HCT116 (cell line): ENCODE measurements at regions not wholly inside any gene's neighbourhood (a gene's known extent, or its start where the extent isn't known, plus 50 kb on each side); places are given as distances from the start of the nearest gene placed in this dataset.

Experiments used
- CTCF ChIP-seq, 3 experiments: fragments of 200-600 bp in 1 of 3; sonication (generic) in 1 of 3; IDR thresholded peaks in 2 of 3; conservative IDR thresholded peaks in 1 of 3; 2 replicates each; pipeline ENCODE4 v1.5.1; 2012 to 2017; ENCODE audit warnings: low read depth in 2 of 3, low read length in 2 of 3, antibody characterized with exemption in 1 of 3, borderline replicate concordance in 1 of 3, control low read depth in 1 of 3, mild to moderate bottlenecking in 1 of 3, mixed read lengths in 1 of 3, mixed run types in 1 of 3, moderate library complexity in 1 of 3; ENCODE audit not compliant: insufficient read depth in 1 of 3
- EZH2 ChIP-seq: fragments of 200-600 bp; sonication (generic); IDR thresholded peaks from 2 replicates; pipeline ENCODE4 v1.6.1; 2017; ENCODE audit warnings: antibody characterized with exemption, mixed run types
- EZH2phosphoT487 ChIP-seq: fragments of 200-600 bp; IDR thresholded peaks from 2 replicates; pipeline ENCODE4 v1.6.1; 2018; ENCODE audit warnings: antibody characterized with exemption, borderline replicate concordance
- FOSL1 ChIP-seq: IDR thresholded peaks from 2 replicates; pipeline ENCODE4 v1.6.1; 2012; ENCODE audit warnings: low read depth
- JUND ChIP-seq: IDR thresholded peaks from 2 replicates; pipeline ENCODE4 v1.6.1; 2012
- POLR2A ChIP-seq: IDR thresholded peaks from 2 replicates; pipeline ENCODE4 v1.7.0; 2011; ENCODE audit warnings: borderline replicate concordance; ENCODE audit not compliant: insufficient read depth, insufficient read length; ENCODE audit errors: extremely low read depth
- POLR2AphosphoS5 ChIP-seq: IDR thresholded peaks from 2 replicates; pipeline ENCODE4 v1.6.1; 2011; ENCODE audit warnings: mild to moderate bottlenecking, low read depth, low read length, moderate library complexity
- REST ChIP-seq: IDR thresholded peaks from 2 replicates; pipeline ENCODE4 v1.6.1; 2012; ENCODE audit warnings: low read depth
- SP1 ChIP-seq: IDR thresholded peaks from 2 replicates; pipeline ENCODE4 v1.6.1; 2012; ENCODE audit warnings: low read depth
- SRF ChIP-seq: IDR thresholded peaks from 2 replicates; pipeline ENCODE4 v1.6.1; 2012; ENCODE audit warnings: low read depth
- YY1 ChIP-seq: IDR thresholded peaks from 2 replicates; pipeline ENCODE4 v1.6.1; 2011; ENCODE audit warnings: low read length, low read depth, moderate library complexity, mild to moderate bottlenecking; ENCODE audit not compliant: insufficient replicate concordance; ENCODE audit errors: extremely low read depth
- ZBTB33 ChIP-seq: IDR thresholded peaks from 2 replicates; pipeline ENCODE4 v1.6.1; 2011; ENCODE audit warnings: mild to moderate bottlenecking, low read length, moderate library complexity; ENCODE audit not compliant: insufficient replicate concordance; ENCODE audit errors: extremely low read depth
- TF ChIP-seq, protein P1 (sequence below): IDR thresholded peaks from 2 replicates; pipeline ENCODE4 v1.6.1; 2012
- TF ChIP-seq, protein P2 (sequence below): IDR thresholded peaks from 2 replicates; pipeline ENCODE4 v1.6.1; 2012

GRCh38 chr6:3651698-3652229 lies 99.7 kb downstream of the PXDC1 start:
- TF ChIP-seq POLR2A (no peak), CTCF (IDR thresholded peaks at IDR 0.05 in 2 of 3, conservative IDR thresholded peaks at IDR 0.05 in 1 of 3; ENCODE audit: borderline replicate concordance in 1 of 3, insufficient read depth in 1 of 3, low read depth in 2 of 3, low read length in 2 of 3) (no peak), EZH2phosphoT487 (no peak), EZH2 (no peak), REST (no peak), SP1 (no peak), YY1 (no peak), FOSL1 (no peak), POLR2AphosphoS5 (no peak), JUND (no peak), ZBTB33 (no peak), SRF (no peak)
- TF ChIP-seq, protein P1, sequence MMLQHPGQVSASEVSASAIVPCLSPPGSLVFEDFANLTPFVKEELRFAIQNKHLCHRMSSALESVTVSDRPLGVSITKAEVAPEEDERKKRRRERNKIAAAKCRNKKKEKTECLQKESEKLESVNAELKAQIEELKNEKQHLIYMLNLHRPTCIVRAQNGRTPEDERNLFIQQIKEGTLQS, result no peak
- TF ChIP-seq, protein P2, sequence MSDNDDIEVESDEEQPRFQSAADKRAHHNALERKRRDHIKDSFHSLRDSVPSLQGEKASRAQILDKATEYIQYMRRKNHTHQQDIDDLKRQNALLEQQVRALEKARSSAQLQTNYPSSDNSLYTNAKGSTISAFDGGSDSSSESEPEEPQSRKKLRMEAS, result no peak
